Osteocyte (in vitro differentiated cells): ENCODE measurements at regions not wholly inside any gene's neighbourhood (a gene's known extent, or its start where the extent isn't known, plus 50 kb on each side); places are given as distances from the start of the nearest gene placed in this dataset.
A peak's percentile ranks its signal among the peaks of the same experiment; 100 is the strongest.

Experiments
- DNase-seq: peaks from one replicate; pipeline ENCODE4 v3.0.0; 2021; ENCODE audit warnings: mixed read lengths; ENCODE audit not compliant: unreplicated experiment; ENCODE audit errors: extremely low spot score
- H3K27ac Mint-ChIP-seq: one replicate; pipeline ENCODE4 v1.8.0; 2021; ENCODE audit warnings: mild to moderate bottlenecking, mixed read lengths; ENCODE audit not compliant: unreplicated experiment
- H3K27me3 Mint-ChIP-seq: one replicate; pipeline ENCODE4 v1.8.0; 2021; ENCODE audit warnings: mixed read lengths; ENCODE audit not compliant: unreplicated experiment
- H3K36me3 Mint-ChIP-seq: one replicate; pipeline ENCODE4 v1.8.0; 2021; ENCODE audit warnings: mixed read lengths; ENCODE audit not compliant: unreplicated experiment
- H3K4me1 Mint-ChIP-seq: one replicate; pipeline ENCODE4 v1.8.0; 2021; ENCODE audit warnings: mixed read lengths; ENCODE audit not compliant: unreplicated experiment
- H3K4me3 Mint-ChIP-seq: one replicate; pipeline ENCODE4 v1.8.0; 2021; ENCODE audit warnings: mild to moderate bottlenecking, moderate library complexity, mixed read lengths; ENCODE audit not compliant: unreplicated experiment
- H3K9me3 Mint-ChIP-seq: one replicate; pipeline ENCODE4 v1.8.0; 2021; ENCODE audit warnings: mixed read lengths; ENCODE audit not compliant: unreplicated experiment
- CTCF ChIP-seq: fragments of 200-600 bp; sonication (generic); IDR thresholded peaks from 2 replicates; pipeline ENCODE4 v1.5.0; 2021; ENCODE audit warnings: antibody characterized with exemption, mild to moderate bottlenecking, moderate library complexity

- H3K36me3 Mint-ChIP-seq: no peaks in the 10 kb centered on the region
- no peak for TF ChIP-seq CTCF
- peak overlapping the region; percentile 86 for H3K27ac Mint-ChIP-seq
- H3K4me3 Mint-ChIP-seq: peak overlapping the region; percentile 49
- DNase-seq: no peak
- peaks cover 9% of the 10 kb centered on the region for H3K27me3 Mint-ChIP-seq
- peaks cover 5% of the 10 kb centered on the region for H3K9me3 Mint-ChIP-seq
- H3K4me1 Mint-ChIP-seq: peaks cover 21% of the 10 kb centered on the region
These were observed 155.1 kb downstream of the CDC5L start for GRCh38 chr6:44542401-44543116.

- H3K36me3 Mint-ChIP-seq: no peaks in the 10 kb centered on the region
- TF ChIP-seq CTCF: no peak
- DNase-seq: no peak
- no peak overlapping the region for H3K27ac Mint-ChIP-seq
- H3K27me3 Mint-ChIP-seq: peaks cover 9% of the 10 kb centered on the region
- H3K4me3 Mint-ChIP-seq: no peak overlapping the region
- peaks cover 21% of the 10 kb centered on the region for H3K4me1 Mint-ChIP-seq
- peaks cover 5% of the 10 kb centered on the region for H3K9me3 Mint-ChIP-seq
These were observed 156.2 kb downstream of the CDC5L start for GRCh38 chr6:44543664-44544063.

GRCh38 chr6:44545224-44545623, 157.7 kb downstream of the CDC5L start:
- no peak for TF ChIP-seq CTCF
- no peak for DNase-seq
- no peak overlapping the region for H3K27ac Mint-ChIP-seq
- no peaks in the 10 kb centered on the region for H3K36me3 Mint-ChIP-seq
- peaks cover 5% of the 10 kb centered on the region for H3K9me3 Mint-ChIP-seq
- H3K27me3 Mint-ChIP-seq: peaks cover 13% of the 10 kb centered on the region
- H3K4me3 Mint-ChIP-seq: no peak overlapping the region
- H3K4me1 Mint-ChIP-seq: peaks cover 21% of the 10 kb centered on the region

- Mint-ChIP-seq H3K27me3 (peaks cover 23% of the 10 kb centered on the region), H3K4me1 (peaks cover 1% of the 10 kb centered on the region), H3K4me3 (no peak overlapping the region), H3K9me3 (no peaks in the 10 kb centered on the region), H3K27ac (no peak overlapping the region), H3K36me3 (no peaks in the 10 kb centered on the region)
- no peak for TF ChIP-seq CTCF
- no peak for DNase-seq
These were observed 160.8 kb downstream of the CDC5L start for GRCh38 chr6:44548319-44548718.

- H3K27me3 Mint-ChIP-seq: peaks cover 23% of the 10 kb centered on the region
- no peak for TF ChIP-seq CTCF
- no peaks in the 10 kb centered on the region for H3K9me3 Mint-ChIP-seq
- no peak overlapping the region for H3K27ac Mint-ChIP-seq
- H3K36me3 Mint-ChIP-seq: no peaks in the 10 kb centered on the region
- no peak overlapping the region for H3K4me3 Mint-ChIP-seq
- H3K4me1 Mint-ChIP-seq: no peaks in the 10 kb centered on the region
- DNase-seq: no peak
These were observed 162.0 kb downstream of the CDC5L start for GRCh38 chr6:44549516-44549915.
